ENCODE measurements at regions not wholly inside any gene's neighbourhood (a gene's known extent, or its start where the extent isn't known, plus 50 kb on each side); places are given as distances from the start of the nearest gene placed in this dataset.
"Not testable (repeated sequence)": the region's sequence is repeated elsewhere in the genome, so short reads cannot be mapped to it uniquely, and the experiment has no call there.

- no peak for DNase-seq (ENCODE audit: low spot score)
These were observed 101.8 kb downstream of the NUFIP1 start for GRCh38 chr13:44887515-44887914.

- DNase-seq (ENCODE audit: low spot score) = no peak
These were observed 105.1 kb downstream of the NUFIP1 start for GRCh38 chr13:44884076-44884729.

GRCh38 chr13:44879452-44880058 is 109.7 kb downstream of the NUFIP1 start:
- peak; percentile 11 for DNase-seq (ENCODE audit: low spot score)

GRCh38 chr13:44876782-44877324 is 112.4 kb downstream of the NUFIP1 start:
- no peak for DNase-seq (ENCODE audit: low spot score)

- DNase-seq (ENCODE audit: low spot score) = no peak
These were observed 114.2 kb downstream of the NUFIP1 start for GRCh38 chr13:44874886-44875630.

GRCh38 chr13:44874176-44874575 is 115.1 kb downstream of the NUFIP1 start:
- no peak for DNase-seq (ENCODE audit: low spot score)

- DNase-seq (ENCODE audit: low spot score) = no peak
These were observed 115.8 kb downstream of the NUFIP1 start for GRCh38 chr13:44873461-44873860.

GRCh38 chr13:44872751-44873150 is 116.5 kb downstream of the NUFIP1 start:
- DNase-seq (ENCODE audit: low spot score) = no peak

- DNase-seq (ENCODE audit: low spot score) = no peak
These were observed 118.8 kb downstream of the NUFIP1 start for GRCh38 chr13:44870456-44870929.

- no peak for DNase-seq (ENCODE audit: low spot score)
These were observed 120.1 kb downstream of the NUFIP1 start for GRCh38 chr13:44869167-44869566.

- DNase-seq (ENCODE audit: low spot score) = no peak
These were observed 120.9 kb downstream of the NUFIP1 start for GRCh38 chr13:44868397-44868796.

GRCh38 chr13:44867825-44868224 is 121.4 kb downstream of the NUFIP1 start:
- DNase-seq (ENCODE audit: low spot score) = no peak

- DNase-seq (ENCODE audit: low spot score) = no peak
These were observed 122.8 kb downstream of the NUFIP1 start for GRCh38 chr13:44866411-44866911.

- no peak for DNase-seq (ENCODE audit: low spot score)
These were observed 123.4 kb downstream of the NUFIP1 start for GRCh38 chr13:44865722-44866410.

GRCh38 chr13:44863641-44864040 is 125.6 kb downstream of the NUFIP1 start:
- DNase-seq (ENCODE audit: low spot score) = not testable (repeated sequence)

- no peak for DNase-seq (ENCODE audit: low spot score)
These were observed 128.8 kb downstream of the NUFIP1 start for GRCh38 chr13:44860454-44860853.

- no peak for DNase-seq (ENCODE audit: low spot score)
These were observed 131.5 kb downstream of the NUFIP1 start for GRCh38 chr13:44857736-44858135.

GRCh38 chr13:44857061-44857460 is 132.2 kb downstream of the NUFIP1 start:
- no peak for DNase-seq (ENCODE audit: low spot score)

GRCh38 chr13:44855860-44856259 is 133.4 kb downstream of the NUFIP1 start:
- no peak for DNase-seq (ENCODE audit: low spot score)

- DNase-seq (ENCODE audit: low spot score) = no peak
These were observed 134.8 kb downstream of the NUFIP1 start for GRCh38 chr13:44854313-44855060.

- no peak for DNase-seq (ENCODE audit: low spot score)
These were observed 135.6 kb downstream of the NUFIP1 start for GRCh38 chr13:44853641-44854040.
